Activated effector memory CD4-positive, alpha-beta T cell treated with anti-CD3 and anti-CD28 coated beads, Interleukin-2, amount 50 U/mL, for 16 hours (primary cell): ENCODE measurements at regions not wholly inside any gene's neighbourhood (a gene's known extent, or its start where the extent isn't known, plus 50 kb on each side); places are given as distances from the start of the nearest gene placed in this dataset.
"Not testable (repeated sequence)": the region's sequence is repeated elsewhere in the genome, so short reads cannot be mapped to it uniquely, and the experiment has no call there.

ENCODE experiments used
- DNase-seq: peaks from one replicate; pipeline ENCODE4 v3.0.0-alpha.2; 2020

GRCh38 chr2:198909525-198910267 is 548.0 kb downstream of the SATB2 start:
- no peak for DNase-seq

- DNase-seq: no peak
Observed at GRCh38 chr2:198905881-198906612, 551.7 kb downstream of the SATB2 start.

GRCh38 chr2:198901894-198902293 is 555.8 kb downstream of the SATB2 start:
- no peak for DNase-seq

- DNase-seq: no peak
Observed at GRCh38 chr2:198900141-198900540, 557.6 kb downstream of the SATB2 start.

GRCh38 chr2:198890490-198890889 is 567.2 kb downstream of the SATB2 start:
- no peak for DNase-seq

- no peak for DNase-seq
Observed at GRCh38 chr2:198883604-198884003, 574.1 kb downstream of the SATB2 start.

- DNase-seq: no peak
Observed at GRCh38 chr2:198880986-198881385, 576.8 kb downstream of the SATB2 start.

GRCh38 chr2:198880421-198880820 is 577.3 kb downstream of the SATB2 start:
- DNase-seq: no peak

- DNase-seq: no peak
Observed at GRCh38 chr2:198874472-198874858, 583.3 kb downstream of the SATB2 start.

- no peak for DNase-seq
Observed at GRCh38 chr2:198873503-198874471, 584.0 kb downstream of the SATB2 start.

- no peak for DNase-seq
Observed at GRCh38 chr2:198863655-198864054, 594.1 kb downstream of the SATB2 start.

GRCh38 chr2:198861080-198861479 is 596.7 kb downstream of the SATB2 start:
- DNase-seq: no peak

GRCh38 chr2:198857246-198857645 is 600.5 kb downstream of the SATB2 start:
- no peak for DNase-seq

GRCh38 chr2:198855746-198856145 is 602.0 kb downstream of the SATB2 start:
- not testable (repeated sequence) for DNase-seq

GRCh38 chr2:198852248-198852647 is 605.5 kb downstream of the SATB2 start:
- no peak for DNase-seq

GRCh38 chr2:198825534-198825933 is 632.2 kb downstream of the SATB2 start:
- DNase-seq: no peak

- no peak for DNase-seq
Observed at GRCh38 chr2:198817536-198817935, 640.2 kb downstream of the SATB2 start.

GRCh38 chr2:198815626-198816025 is 642.1 kb downstream of the SATB2 start:
- no peak for DNase-seq

- DNase-seq: no peak
Observed at GRCh38 chr2:198811198-198811597, 646.5 kb downstream of the SATB2 start.

GRCh38 chr2:198809976-198810375 is 647.8 kb downstream of the SATB2 start:
- no peak for DNase-seq

GRCh38 chr2:198807131-198807530 is 650.6 kb downstream of the SATB2 start:
- DNase-seq: no peak

- DNase-seq: no peak
Observed at GRCh38 chr2:198795419-198795818, 662.3 kb downstream of the SATB2 start.

GRCh38 chr2:198791623-198792022 is 666.1 kb downstream of the SATB2 start:
- DNase-seq: no peak
